ENCODE measurements at regions not wholly inside any gene's neighbourhood (a gene's known extent, or its start where the extent isn't known, plus 50 kb on each side); places are given as distances from the start of the nearest gene placed in this dataset.

- no peaks in the 10 kb centered on the region for H3K4me1 ChIP-seq (ENCODE audit: insufficient read depth, low read length, poor library complexity, severe bottlenecking)
- H4K20me1 ChIP-seq (ENCODE audit: insufficient read depth, low read length, poor library complexity, severe bottlenecking): no peaks in the 10 kb centered on the region
- H3K9ac ChIP-seq (ENCODE audit: low read depth, low read length, poor library complexity, severe bottlenecking): no peak overlapping the region
- H3K27me3 ChIP-seq (ENCODE audit: insufficient read depth, low read length, poor library complexity, severe bottlenecking): no peaks in the 10 kb centered on the region
- no peak overlapping the region for H2AFZ ChIP-seq (ENCODE audit: low read length)
- H3F3A ChIP-seq (ENCODE audit: low read depth): no peaks in the 10 kb centered on the region
- TF ChIP-seq CTCF (conservative IDR thresholded peaks at IDR 0.05; ENCODE audit: low read length) (no peak), EZH2phosphoT487 (IDR thresholded peaks at IDR 0.05; ENCODE audit: borderline replicate concordance) (no peak)
- H3K9me2 ChIP-seq (replicated peaks; ENCODE audit: low read depth, low read length): no peaks in the 10 kb centered on the region
- 0 out of 2 replicates have a peak, but pooled peaks cover 2% of the 10 kb centered on the region for H3K9me3 ChIP-seq (ENCODE audit: insufficient read depth, low read depth, low read length)
- no peak overlapping the region for H3K4me3 ChIP-seq (ENCODE audit: low read length, poor library complexity, severe bottlenecking)
- no peak overlapping the region for H3K4me2 ChIP-seq (ENCODE audit: low read depth, low read length, poor library complexity, severe bottlenecking)
- H3K79me2 ChIP-seq (ENCODE audit: insufficient read depth, low read length): no peaks in the 10 kb centered on the region
- no peaks in the 10 kb centered on the region for H3K36me3 ChIP-seq (ENCODE audit: insufficient read depth, low read length)
Observed at GRCh38 chr10:36195364-36195763, 553.3 kb upstream of the FZD8 start.

GRCh38 chr10:36194276-36194675 lies 552.2 kb upstream of the FZD8 start:
- H3K9me3 ChIP-seq (ENCODE audit: insufficient read depth, low read depth, low read length): 0 out of 2 replicates have a peak, but pooled peaks cover 3% of the 10 kb centered on the region
- H3K79me2 ChIP-seq (ENCODE audit: insufficient read depth, low read length): no peaks in the 10 kb centered on the region
- H3K36me3 ChIP-seq (ENCODE audit: insufficient read depth, low read length): no peaks in the 10 kb centered on the region
- no peak overlapping the region for H3K4me2 ChIP-seq (ENCODE audit: low read depth, low read length, poor library complexity, severe bottlenecking)
- no peak overlapping the region for H3K4me3 ChIP-seq (ENCODE audit: low read length, poor library complexity, severe bottlenecking)
- TF ChIP-seq CTCF (conservative IDR thresholded peaks at IDR 0.05; ENCODE audit: low read length) (no peak), EZH2phosphoT487 (IDR thresholded peaks at IDR 0.05; ENCODE audit: borderline replicate concordance) (no peak)
- H4K20me1 ChIP-seq (ENCODE audit: insufficient read depth, low read length, poor library complexity, severe bottlenecking): no peaks in the 10 kb centered on the region
- no peaks in the 10 kb centered on the region for H3K4me1 ChIP-seq (ENCODE audit: insufficient read depth, low read length, poor library complexity, severe bottlenecking)
- no peak overlapping the region for H3K9ac ChIP-seq (ENCODE audit: low read depth, low read length, poor library complexity, severe bottlenecking)
- no peak overlapping the region for H2AFZ ChIP-seq (ENCODE audit: low read length)
- H3K9me2 ChIP-seq (replicated peaks; ENCODE audit: low read depth, low read length): no peaks in the 10 kb centered on the region
- H3K27me3 ChIP-seq (ENCODE audit: insufficient read depth, low read length, poor library complexity, severe bottlenecking): no peaks in the 10 kb centered on the region
- H3F3A ChIP-seq (ENCODE audit: low read depth): no peaks in the 10 kb centered on the region

GRCh38 chr10:36191009-36191408 lies 548.9 kb upstream of the FZD8 start:
- Histone ChIP-seq H3K9me2 (replicated peaks; ENCODE audit: low read depth, low read length) (no peaks in the 10 kb centered on the region), H2AFZ (ENCODE audit: low read length) (no peak overlapping the region), H3K4me2 (ENCODE audit: low read depth, low read length, poor library complexity, severe bottlenecking) (no peak overlapping the region), H3F3A (ENCODE audit: low read depth) (no peaks in the 10 kb centered on the region), H3K27me3 (ENCODE audit: insufficient read depth, low read length, poor library complexity, severe bottlenecking) (no peaks in the 10 kb centered on the region), H3K79me2 (ENCODE audit: insufficient read depth, low read length) (no peaks in the 10 kb centered on the region), H3K36me3 (ENCODE audit: insufficient read depth, low read length) (no peaks in the 10 kb centered on the region), H3K9me3 (ENCODE audit: insufficient read depth, low read depth, low read length) (0 out of 2 replicates have a peak, but pooled peaks cover 3% of the 10 kb centered on the region), H3K4me3 (ENCODE audit: low read length, poor library complexity, severe bottlenecking) (no peak overlapping the region), H4K20me1 (ENCODE audit: insufficient read depth, low read length, poor library complexity, severe bottlenecking) (no peaks in the 10 kb centered on the region), H3K9ac (ENCODE audit: low read depth, low read length, poor library complexity, severe bottlenecking) (no peak overlapping the region), H3K4me1 (ENCODE audit: insufficient read depth, low read length, poor library complexity, severe bottlenecking) (no peaks in the 10 kb centered on the region)
- TF ChIP-seq EZH2phosphoT487 (IDR thresholded peaks at IDR 0.05; ENCODE audit: borderline replicate concordance) (no peak), CTCF (conservative IDR thresholded peaks at IDR 0.05; ENCODE audit: low read length) (no peak)

Data from Loucy (cell line).